Osteocyte (in vitro differentiated cells): ENCODE measurements at regions not wholly inside any gene's neighbourhood (a gene's known extent, or its start where the extent isn't known, plus 50 kb on each side); places are given as distances from the start of the nearest gene placed in this dataset.

Experiments used
- DNase-seq: peaks from one replicate; pipeline ENCODE4 v3.0.0; 2021; ENCODE audit warnings: mixed read lengths; ENCODE audit not compliant: unreplicated experiment; ENCODE audit errors: extremely low spot score
- H3K27ac Mint-ChIP-seq: one replicate; pipeline ENCODE4 v1.8.0; 2021; ENCODE audit warnings: mild to moderate bottlenecking, mixed read lengths; ENCODE audit not compliant: unreplicated experiment
- H3K27me3 Mint-ChIP-seq: one replicate; pipeline ENCODE4 v1.8.0; 2021; ENCODE audit warnings: mixed read lengths; ENCODE audit not compliant: unreplicated experiment
- H3K36me3 Mint-ChIP-seq: one replicate; pipeline ENCODE4 v1.8.0; 2021; ENCODE audit warnings: mixed read lengths; ENCODE audit not compliant: unreplicated experiment
- H3K4me1 Mint-ChIP-seq: one replicate; pipeline ENCODE4 v1.8.0; 2021; ENCODE audit warnings: mixed read lengths; ENCODE audit not compliant: unreplicated experiment
- H3K4me3 Mint-ChIP-seq: one replicate; pipeline ENCODE4 v1.8.0; 2021; ENCODE audit warnings: mild to moderate bottlenecking, moderate library complexity, mixed read lengths; ENCODE audit not compliant: unreplicated experiment
- H3K9me3 Mint-ChIP-seq: one replicate; pipeline ENCODE4 v1.8.0; 2021; ENCODE audit warnings: mixed read lengths; ENCODE audit not compliant: unreplicated experiment
- TF ChIP-seq, protein P1 (sequence below): fragments of 200-600 bp; sonication (generic); IDR thresholded peaks from 2 replicates; pipeline ENCODE4 v1.5.0; 2021; ENCODE audit warnings: antibody characterized with exemption, mild to moderate bottlenecking, moderate library complexity

- H3K9me3 Mint-ChIP-seq = peaks cover 13% of the 10 kb centered on the region
- TF ChIP-seq, protein P1, sequence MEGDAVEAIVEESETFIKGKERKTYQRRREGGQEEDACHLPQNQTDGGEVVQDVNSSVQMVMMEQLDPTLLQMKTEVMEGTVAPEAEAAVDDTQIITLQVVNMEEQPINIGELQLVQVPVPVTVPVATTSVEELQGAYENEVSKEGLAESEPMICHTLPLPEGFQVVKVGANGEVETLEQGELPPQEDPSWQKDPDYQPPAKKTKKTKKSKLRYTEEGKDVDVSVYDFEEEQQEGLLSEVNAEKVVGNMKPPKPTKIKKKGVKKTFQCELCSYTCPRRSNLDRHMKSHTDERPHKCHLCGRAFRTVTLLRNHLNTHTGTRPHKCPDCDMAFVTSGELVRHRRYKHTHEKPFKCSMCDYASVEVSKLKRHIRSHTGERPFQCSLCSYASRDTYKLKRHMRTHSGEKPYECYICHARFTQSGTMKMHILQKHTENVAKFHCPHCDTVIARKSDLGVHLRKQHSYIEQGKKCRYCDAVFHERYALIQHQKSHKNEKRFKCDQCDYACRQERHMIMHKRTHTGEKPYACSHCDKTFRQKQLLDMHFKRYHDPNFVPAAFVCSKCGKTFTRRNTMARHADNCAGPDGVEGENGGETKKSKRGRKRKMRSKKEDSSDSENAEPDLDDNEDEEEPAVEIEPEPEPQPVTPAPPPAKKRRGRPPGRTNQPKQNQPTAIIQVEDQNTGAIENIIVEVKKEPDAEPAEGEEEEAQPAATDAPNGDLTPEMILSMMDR = no peak
- H3K36me3 Mint-ChIP-seq = no peaks in the 10 kb centered on the region
- H3K4me3 Mint-ChIP-seq = no peak overlapping the region
- DNase-seq = no peak
- H3K27ac Mint-ChIP-seq = no peak overlapping the region
- no peaks in the 10 kb centered on the region for H3K4me1 Mint-ChIP-seq
- no peaks in the 10 kb centered on the region for H3K27me3 Mint-ChIP-seq
Observed at GRCh38 chr18:4593459-4593858, 138.4 kb upstream of the DLGAP1 start.

- TF ChIP-seq, protein P1 = no peak
- no peak overlapping the region for H3K27ac Mint-ChIP-seq
- H3K4me1 Mint-ChIP-seq = no peaks in the 10 kb centered on the region
Observed at GRCh38 chr18:4589056-4589800, 134.1 kb upstream of the DLGAP1 start.

DNA sequence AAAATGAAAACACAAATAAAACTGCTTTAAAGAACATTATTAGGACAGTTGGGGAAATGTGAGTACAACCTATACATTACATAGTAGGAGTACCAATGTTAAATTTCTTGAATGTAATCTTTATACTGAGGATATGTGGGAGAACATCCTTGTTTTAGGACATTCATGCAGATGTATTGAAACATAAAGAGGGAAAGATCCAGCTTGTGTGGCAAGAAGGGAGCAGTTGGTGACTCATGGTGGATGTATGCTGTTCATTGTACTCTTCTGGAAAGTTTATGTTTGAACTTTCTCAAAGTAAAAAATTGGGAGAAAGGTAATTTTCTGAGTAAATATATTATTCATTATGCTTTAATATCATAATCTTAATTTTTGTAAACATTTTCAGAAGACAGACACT, 132.1 kb upstream of the DLGAP1 start:
- Mint-ChIP-seq H3K4me1 (no peaks in the 10 kb centered on the region), H3K4me3 (no peak overlapping the region), H3K27me3 (no peaks in the 10 kb centered on the region), H3K27ac (no peak overlapping the region), H3K9me3 (peaks cover 11% of the 10 kb centered on the region), H3K36me3 (no peaks in the 10 kb centered on the region)
- DNase-seq = no peak
- TF ChIP-seq, protein P1 = no peak

More at GRCh38 chr18:4589056-4589800, 134.1 kb upstream of the DLGAP1 start:
- no peak overlapping the region for H3K4me3 Mint-ChIP-seq
- H3K9me3 Mint-ChIP-seq = peaks cover 3% of the 10 kb centered on the region
- no peak for DNase-seq
- no peaks in the 10 kb centered on the region for H3K36me3 Mint-ChIP-seq
- H3K27me3 Mint-ChIP-seq = no peaks in the 10 kb centered on the region

DNA sequence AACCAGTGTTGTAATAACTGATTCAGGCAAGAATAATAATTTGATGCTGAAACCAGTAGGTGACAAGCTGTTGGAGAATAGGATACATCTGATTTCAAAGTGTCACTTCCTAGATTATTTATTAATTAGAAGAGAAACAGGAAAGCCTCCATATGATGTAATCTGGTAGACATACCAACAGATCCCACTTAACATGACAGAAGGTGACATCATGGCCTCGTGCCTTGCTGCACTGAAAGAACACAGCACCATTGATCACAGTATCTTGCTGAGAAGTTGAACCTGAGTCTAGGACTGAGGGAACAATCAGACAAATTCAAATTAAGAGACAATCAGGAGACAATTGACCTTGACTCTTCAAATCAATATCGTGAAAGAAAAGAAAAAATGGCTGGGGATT, 131.6 kb upstream of the DLGAP1 start:
- no peaks in the 10 kb centered on the region for H3K36me3 Mint-ChIP-seq
- no peak for DNase-seq
- H3K4me3 Mint-ChIP-seq = no peak overlapping the region
- H3K27ac Mint-ChIP-seq = no peak overlapping the region
- no peaks in the 10 kb centered on the region for H3K27me3 Mint-ChIP-seq
- H3K4me1 Mint-ChIP-seq = no peaks in the 10 kb centered on the region
- TF ChIP-seq, protein P1 = no peak
- H3K9me3 Mint-ChIP-seq = peaks cover 15% of the 10 kb centered on the region

DNA sequence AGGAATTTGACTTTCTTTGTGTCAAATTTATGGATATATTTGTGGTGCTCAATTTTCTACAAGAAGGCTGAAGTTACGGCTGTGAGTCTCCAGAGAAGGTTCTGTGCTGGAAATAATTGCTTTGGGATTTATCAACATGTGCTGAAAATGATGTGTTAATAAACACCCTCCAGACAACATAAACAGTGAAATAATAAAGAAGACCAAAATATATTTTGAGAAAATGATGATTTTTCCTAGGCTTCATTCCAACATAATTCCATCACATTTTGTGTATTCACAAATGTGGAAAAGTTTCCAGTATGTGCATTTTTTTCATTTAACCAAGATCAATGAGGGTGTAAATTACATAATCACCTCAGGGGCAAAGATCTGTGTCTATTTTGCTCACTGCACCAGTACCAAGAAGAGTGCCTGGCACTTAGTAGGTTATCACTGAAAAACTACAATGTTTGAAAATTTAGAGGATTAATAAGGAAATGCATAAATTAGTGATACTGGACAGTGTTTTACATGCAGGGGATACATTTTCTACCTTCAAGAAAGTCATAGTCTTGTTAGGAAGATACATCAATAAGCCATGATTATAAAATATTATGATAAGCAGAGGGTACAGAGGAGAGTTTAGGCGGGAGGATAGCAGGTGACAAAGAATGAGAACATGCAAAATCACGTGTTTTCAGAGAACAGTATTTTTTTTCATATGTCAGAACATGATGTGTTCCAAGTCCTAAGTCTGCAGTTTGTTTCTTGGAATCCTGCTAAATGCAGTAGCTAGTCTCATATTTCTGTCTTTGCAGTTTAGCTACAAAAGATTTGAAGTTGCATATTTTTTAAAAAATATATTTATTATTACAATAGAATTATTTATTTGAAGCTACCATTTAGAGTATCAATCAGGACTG, 127.6 kb upstream of the DLGAP1 start:
- H3K9me3 Mint-ChIP-seq = peaks cover 31% of the 10 kb centered on the region
- no peaks in the 10 kb centered on the region for H3K4me1 Mint-ChIP-seq
- TF ChIP-seq, protein P1 = no peak
- no peak overlapping the region for H3K4me3 Mint-ChIP-seq
- no peaks in the 10 kb centered on the region for H3K27me3 Mint-ChIP-seq
- H3K27ac Mint-ChIP-seq = no peak overlapping the region
- H3K36me3 Mint-ChIP-seq = no peaks in the 10 kb centered on the region
- DNase-seq = no peak
